GM12892 (cell line): ENCODE measurements at regions not wholly inside any gene's neighbourhood (a gene's known extent, or its start where the extent isn't known, plus 50 kb on each side); places are given as distances from the start of the nearest gene placed in this dataset.

Experiments
- POLR2A ChIP-seq: IDR thresholded peaks from 2 replicates; pipeline ENCODE4 v1.6.1; 2011; ENCODE audit warnings: low read depth, low read length, control low read depth
- POLR2AphosphoS5 ChIP-seq: IDR thresholded peaks from 2 replicates; pipeline ENCODE4 v1.6.1; 2011; ENCODE audit warnings: low read depth, low read length, control low read depth

DNA sequence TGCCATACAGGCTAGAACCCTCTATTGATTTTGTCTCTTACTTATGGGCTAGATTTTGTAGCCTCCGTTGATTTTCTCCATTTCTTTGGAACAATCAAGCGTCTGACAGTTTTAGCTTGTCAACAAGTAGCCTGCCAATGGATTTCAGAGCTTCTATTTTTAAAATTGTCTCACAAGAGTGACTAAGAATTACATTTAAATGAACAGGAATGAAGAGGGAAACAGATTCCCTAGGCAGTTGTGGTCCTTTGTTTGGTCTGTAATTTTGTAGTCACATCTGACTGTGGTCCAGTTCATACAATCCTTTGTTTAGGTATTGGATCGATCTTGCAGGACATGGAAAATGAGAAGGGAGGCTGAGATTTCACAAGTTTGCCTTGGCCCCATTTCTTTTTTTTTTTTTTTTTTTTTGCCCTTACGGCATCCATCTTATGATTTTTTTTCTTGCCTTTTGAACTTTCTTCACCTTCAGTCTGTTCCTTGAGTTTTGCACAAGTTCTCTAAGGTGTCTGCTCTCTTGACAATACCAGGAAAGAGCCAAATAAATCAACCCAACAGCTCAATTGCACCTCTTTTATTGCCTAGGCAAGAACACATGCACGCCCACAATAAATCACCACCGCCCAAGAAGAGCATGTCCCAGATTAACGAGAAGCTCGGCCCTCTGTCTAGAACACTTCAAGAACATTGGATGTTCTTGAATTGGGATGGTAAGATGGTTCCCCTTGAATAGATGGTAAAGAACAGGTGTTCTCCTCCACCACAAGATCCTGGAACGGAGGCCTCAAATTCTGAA is 86.5 kb upstream of the EGFL6 start:
- TF ChIP-seq POLR2A: no peak
- no peak for TF ChIP-seq POLR2AphosphoS5
